ENCODE measurements at regions not wholly inside any gene's neighbourhood (a gene's known extent, or its start where the extent isn't known, plus 50 kb on each side); places are given as distances from the start of the nearest gene placed in this dataset.

GRCh38 chr2:240225660-240226475, 85.4 kb upstream of the OTOS start (continued):
- no peak for TF ChIP-seq CHD7 (IDR thresholded peaks at IDR 0.05; ENCODE audit: insufficient replicate concordance, low read length)
- TF ChIP-seq CTCF (IDR thresholded peaks at IDR 0.05; ENCODE audit: control extremely low read depth in 1 of 3, insufficient read depth in 1 of 3, low read depth in 1 of 3, low read length in 3 of 3): peak in 1 of 3 experiments; percentile 24; a peak in 1 of 4 replicates
- TF ChIP-seq POLR2AphosphoS5 (IDR thresholded peaks at IDR 0.05; ENCODE audit: low read depth, low read length): no peak
- TF ChIP-seq HDAC2 (IDR thresholded peaks at IDR 0.05; ENCODE audit: borderline replicate concordance in 1 of 2, low read depth in 2 of 2, low read length in 2 of 2): no peak
- no peak for TF ChIP-seq BRCA1 (IDR thresholded peaks at IDR 0.05; ENCODE audit: low read depth, low read length)
- peak in 1 of 2 experiments; percentile 29; a peak in 1 of 4 replicates for TF ChIP-seq RAD21 (IDR thresholded peaks at IDR 0.05 in 1 of 2, conservative IDR thresholded peaks at IDR 0.05 in 1 of 2; ENCODE audit: low read depth in 2 of 2, low read length in 2 of 2)

Measured in H1 (cell line).